SK-N-MC (cell line): ENCODE measurements at regions not wholly inside any gene's neighbourhood (a gene's known extent, or its start where the extent isn't known, plus 50 kb on each side); places are given as distances from the start of the nearest gene placed in this dataset.

Experiments used
- DNase-seq: peaks from one replicate; pipeline ENCODE4 v3.0.0-alpha.2; 2011; ENCODE audit warnings: low read depth, low spot score
- H3K27ac ChIP-seq: fragments of 200-600 bp; sonication (generic); 2 replicates; pipeline ENCODE4 v1.5.1; 2016; ENCODE audit warnings: mixed run types
- H3K36me3 ChIP-seq: fragments of 200-600 bp; sonication (generic); 2 replicates; pipeline ENCODE4 v1.6.1; 2017; ENCODE audit warnings: antibody characterized with exemption, low read length, mixed read lengths; ENCODE audit not compliant: insufficient read depth
- H3K4me3 ChIP-seq: fragments of 200-600 bp; sonication (generic); 2 replicates; pipeline ENCODE4 v1.5.1; 2016
- H3K9ac ChIP-seq: fragments of 200-600 bp; sonication (generic); 2 replicates; pipeline ENCODE4 v1.8.0; 2017; ENCODE audit warnings: mixed run types, mixed read lengths; ENCODE audit not compliant: insufficient read length
- H3K9me3 ChIP-seq: fragments of 200-600 bp; sonication (generic); 2 replicates; pipeline ENCODE4 v1.6.1; 2017; ENCODE audit warnings: low read depth, mild to moderate bottlenecking, antibody characterized with exemption, low read length, moderate library complexity, mixed read lengths
- EZH2 ChIP-seq: fragments of 200-600 bp; sonication (generic); IDR thresholded peaks from one replicate; pipeline ENCODE4 v1.6.1; 2017; ENCODE audit warnings: antibody characterized with exemption
- FOXP2 ChIP-seq: optimal IDR thresholded peaks from 2 replicates; pipeline ENCODE3; 2011; ENCODE audit warnings: mild to moderate bottlenecking, moderate library complexity; ENCODE audit not compliant: insufficient read depth; ENCODE audit errors: extremely low read length, control extremely low read depth
- POLR2AphosphoS5 ChIP-seq: IDR thresholded peaks from 2 replicates; pipeline ENCODE4 v1.6.1; 2012; ENCODE audit warnings: mild to moderate bottlenecking, low read depth, low read length, borderline replicate concordance

GRCh38 chr19:31693933-31694269, 344.7 kb upstream of the TSHZ3 start:
- no peak overlapping the region for H3K9ac ChIP-seq
- TF ChIP-seq POLR2AphosphoS5, result no peak
- TF ChIP-seq EZH2, result no peak
- TF ChIP-seq FOXP2, result no peak

DNA sequence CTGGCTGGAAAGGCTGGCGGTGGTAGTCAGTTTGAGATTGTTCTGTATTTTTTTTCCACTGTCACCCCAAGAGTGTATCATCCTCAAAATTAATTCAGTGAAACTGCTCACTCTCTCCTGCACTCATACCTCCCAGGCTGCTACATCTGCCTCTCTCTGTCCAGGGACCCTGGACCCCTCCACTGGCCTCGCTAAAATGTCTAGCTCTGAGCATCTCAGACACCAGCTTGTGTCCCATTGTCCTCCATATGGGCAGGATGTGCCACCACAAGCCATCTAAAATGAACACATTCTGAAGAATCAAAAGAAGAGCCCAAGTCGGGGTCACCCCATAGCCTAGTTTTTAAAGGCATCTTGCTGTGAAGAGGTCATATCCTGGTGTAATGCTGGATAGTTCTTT, 345.5 kb upstream of the TSHZ3 start:
- Histone ChIP-seq H3K9ac (no peak overlapping the region), H3K27ac (no peak overlapping the region), H3K9me3 (no peaks in the 10 kb centered on the region), H3K36me3 (no peaks in the 10 kb centered on the region), H3K4me3 (no peak overlapping the region)
- DNase-seq, result no peak
- TF ChIP-seq POLR2AphosphoS5, result no peak
- TF ChIP-seq EZH2, result no peak
- TF ChIP-seq FOXP2, result no peak

More at GRCh38 chr19:31693933-31694269, 344.7 kb upstream of the TSHZ3 start:
- Histone ChIP-seq H3K27ac (no peak overlapping the region), H3K9me3 (no peaks in the 10 kb centered on the region), H3K36me3 (no peaks in the 10 kb centered on the region), H3K4me3 (no peak overlapping the region)
- no peak for DNase-seq

DNA sequence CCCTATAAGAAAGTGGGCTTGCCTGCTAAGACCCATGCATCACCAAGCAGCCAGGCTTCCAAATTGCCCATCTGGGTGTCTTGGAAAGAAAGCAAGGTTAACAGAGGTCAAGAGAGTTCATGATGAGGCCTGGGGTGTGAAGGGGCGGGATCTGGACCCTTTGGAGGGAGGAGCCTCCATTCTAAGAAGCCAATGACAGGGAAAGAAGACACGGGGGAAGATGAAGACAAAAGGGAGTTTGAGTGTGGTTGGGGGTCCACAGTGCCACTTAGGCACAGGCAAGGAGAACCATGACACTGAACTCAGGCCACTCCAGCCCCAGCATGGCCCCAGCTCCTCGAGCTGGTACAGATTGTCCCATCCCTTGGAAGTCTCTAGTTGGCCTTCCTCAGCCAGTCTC, 350.2 kb upstream of the TSHZ3 start:
- H3K9ac ChIP-seq, result no peak overlapping the region
- no peak overlapping the region for H3K27ac ChIP-seq
- no peak for DNase-seq
- H3K36me3 ChIP-seq, result no peaks in the 10 kb centered on the region
- H3K9me3 ChIP-seq, result no peaks in the 10 kb centered on the region
- TF ChIP-seq POLR2AphosphoS5 (no peak), EZH2 (no peak), FOXP2 (no peak)
- no peak overlapping the region for H3K4me3 ChIP-seq

DNA sequence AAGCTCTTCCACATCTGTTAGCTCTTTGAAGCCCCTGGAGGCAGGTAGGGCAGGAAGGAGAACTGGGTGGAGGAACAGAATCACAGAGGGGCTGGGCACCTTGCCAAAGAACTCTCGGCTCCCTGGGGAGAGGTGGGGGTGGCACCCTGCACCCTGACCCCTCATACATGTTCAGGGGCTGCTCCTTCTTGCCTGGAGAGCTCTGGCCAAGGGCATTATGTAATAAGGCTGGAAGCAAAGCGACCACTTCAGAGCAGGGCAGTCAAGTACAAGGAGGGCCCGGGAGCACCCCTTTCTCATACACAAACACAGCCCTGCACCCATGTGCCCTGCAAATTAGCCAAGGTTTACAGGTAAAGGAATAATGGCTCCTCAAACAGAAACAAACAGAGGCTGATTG, 351.9 kb upstream of the TSHZ3 start:
- Histone ChIP-seq H3K36me3 (no peaks in the 10 kb centered on the region), H3K27ac (no peak overlapping the region), H3K4me3 (no peak overlapping the region), H3K9me3 (no peaks in the 10 kb centered on the region), H3K9ac (no peak overlapping the region)
- no peak for TF ChIP-seq FOXP2
- TF ChIP-seq POLR2AphosphoS5, result no peak
- TF ChIP-seq EZH2, result no peak
- DNase-seq, result no peak

- no peak overlapping the region for H3K4me3 ChIP-seq
- H3K36me3 ChIP-seq, result no peaks in the 10 kb centered on the region
- TF ChIP-seq EZH2, result no peak
- no peak for TF ChIP-seq POLR2AphosphoS5
- TF ChIP-seq FOXP2, result no peak
- H3K9me3 ChIP-seq, result no peaks in the 10 kb centered on the region
- H3K27ac ChIP-seq, result no peak overlapping the region
- H3K9ac ChIP-seq, result no peak overlapping the region
- DNase-seq, result no peak
Measured at GRCh38 chr19:31705656-31706055, 356.4 kb upstream of the TSHZ3 start.

DNA sequence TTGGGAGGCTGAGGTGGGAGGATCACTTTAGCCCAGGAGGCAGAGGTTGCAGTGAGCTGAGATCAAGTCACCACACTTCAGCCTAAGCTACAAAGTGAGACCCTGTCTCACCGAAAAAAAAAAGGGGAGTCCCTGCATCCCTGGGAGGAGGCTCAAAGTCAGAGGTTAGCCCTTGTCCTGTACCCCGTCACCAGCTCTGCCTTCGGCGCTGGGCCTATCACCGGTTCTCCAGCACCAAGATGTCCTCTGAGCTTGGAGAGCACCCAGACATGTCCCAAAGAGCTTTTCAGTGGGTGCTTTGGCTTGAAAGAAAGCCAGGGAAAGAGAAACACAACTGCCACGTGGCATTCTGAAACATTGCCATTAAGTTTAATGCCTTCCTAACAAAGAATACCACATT, 356.9 kb upstream of the TSHZ3 start:
- TF ChIP-seq FOXP2 (no peak), POLR2AphosphoS5 (no peak), EZH2 (no peak)
- Histone ChIP-seq H3K4me3 (no peak overlapping the region), H3K36me3 (no peaks in the 10 kb centered on the region), H3K27ac (no peak overlapping the region), H3K9ac (no peak overlapping the region), H3K9me3 (no peaks in the 10 kb centered on the region)
- no peak for DNase-seq

DNA sequence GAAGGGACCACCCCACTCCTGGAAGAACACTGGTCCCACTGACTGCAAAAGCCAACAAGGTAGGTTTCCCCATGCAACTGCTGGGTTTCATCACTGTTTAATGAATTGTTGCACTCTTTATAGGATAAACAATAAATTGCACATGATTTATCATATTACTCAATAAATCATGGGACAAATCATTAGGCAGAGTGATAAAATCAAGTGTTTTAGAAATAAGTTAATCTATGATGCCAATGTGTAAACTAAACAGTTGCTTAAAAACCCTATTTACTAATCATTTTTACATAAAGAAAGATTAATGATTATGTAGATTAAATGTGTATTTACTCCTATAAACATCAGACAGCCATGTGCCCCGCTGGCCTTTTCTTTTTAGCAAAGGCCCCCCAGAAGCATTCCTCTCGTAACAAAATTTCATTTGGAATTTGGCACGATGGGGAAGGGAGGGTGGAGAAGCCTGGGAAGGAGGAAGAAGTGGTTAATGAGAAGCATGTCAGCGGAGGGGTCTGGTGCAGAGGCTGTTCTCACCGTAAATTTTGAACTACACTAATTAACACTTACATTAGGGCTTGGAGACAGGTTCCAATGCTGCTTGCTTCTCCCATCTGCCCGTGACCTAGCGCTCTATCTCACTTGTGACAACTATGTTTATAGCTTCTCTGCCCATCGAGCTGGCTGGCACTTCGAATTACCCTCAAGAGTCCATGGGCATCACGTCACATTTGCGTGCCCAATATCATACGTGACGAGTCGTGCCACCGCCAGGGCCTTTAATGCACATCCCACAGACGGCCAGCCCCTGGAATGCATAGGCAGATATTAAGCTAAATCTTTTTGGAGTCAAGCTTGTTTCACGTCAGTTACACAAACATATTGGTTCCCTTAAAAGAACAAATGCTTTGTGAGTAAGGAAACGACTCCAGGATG, 357.7 kb upstream of the TSHZ3 start:
- H3K9me3 ChIP-seq, result no peaks in the 10 kb centered on the region
- no peak overlapping the region for H3K27ac ChIP-seq
- no peak overlapping the region for H3K4me3 ChIP-seq
- no peak for DNase-seq
- no peak for TF ChIP-seq POLR2AphosphoS5
- no peak for TF ChIP-seq EZH2
- no peak for TF ChIP-seq FOXP2
- no peaks in the 10 kb centered on the region for H3K36me3 ChIP-seq
- H3K9ac ChIP-seq, result no peak overlapping the region

DNA sequence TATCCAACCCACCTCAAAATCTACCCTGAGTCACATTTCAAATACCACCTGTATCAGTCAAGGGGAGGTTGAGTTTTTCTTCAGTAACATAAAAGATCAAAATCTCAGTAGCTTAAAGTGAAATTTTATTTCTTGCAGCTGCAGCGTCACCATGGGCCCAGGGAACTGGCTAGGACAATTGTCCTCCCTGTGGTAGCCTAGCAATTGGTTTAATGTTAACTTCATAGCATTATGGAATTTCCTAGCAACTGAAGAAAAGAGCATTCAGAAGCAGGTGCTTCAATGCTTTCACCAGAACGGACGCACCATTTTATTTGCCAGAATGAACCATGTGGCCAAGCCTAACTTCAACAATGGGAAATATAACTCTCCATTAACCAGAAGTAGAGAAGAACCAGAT, 359.3 kb upstream of the TSHZ3 start:
- no peak overlapping the region for H3K27ac ChIP-seq
- H3K9me3 ChIP-seq, result 0 out of 2 replicates have a peak, but pooled peaks cover 4% of the 10 kb centered on the region
- no peak for TF ChIP-seq POLR2AphosphoS5
- no peak for TF ChIP-seq EZH2
- no peak for TF ChIP-seq FOXP2
- H3K4me3 ChIP-seq, result no peak overlapping the region
- no peaks in the 10 kb centered on the region for H3K36me3 ChIP-seq
- H3K9ac ChIP-seq, result no peak overlapping the region
- DNase-seq, result no peak
